ENCODE measurements at regions not wholly inside any gene's neighbourhood (a gene's known extent, or its start where the extent isn't known, plus 50 kb on each side); places are given as distances from the start of the nearest gene placed in this dataset.
"Not testable (repeated sequence)": the region's sequence is repeated elsewhere in the genome, so short reads cannot be mapped to it uniquely, and the experiment has no call there.

GRCh38 chr12:59084511-59085375 is 164.4 kb upstream of the LRIG3 start:
- DNase-seq (ENCODE audit: low spot score) = no peak

GRCh38 chr12:59082952-59083351 is 162.6 kb upstream of the LRIG3 start:
- no peak for DNase-seq (ENCODE audit: low spot score)

GRCh38 chr12:59080101-59080500 is 159.8 kb upstream of the LRIG3 start:
- no peak for DNase-seq (ENCODE audit: low spot score)

GRCh38 chr12:59079472-59079871 is 159.2 kb upstream of the LRIG3 start:
- no peak for DNase-seq (ENCODE audit: low spot score)

GRCh38 chr12:59079002-59079401 is 158.7 kb upstream of the LRIG3 start:
- no peak for DNase-seq (ENCODE audit: low spot score)

GRCh38 chr12:59077575-59078426 is 157.5 kb upstream of the LRIG3 start:
- no peak for DNase-seq (ENCODE audit: low spot score)

GRCh38 chr12:59077153-59077552 is 156.8 kb upstream of the LRIG3 start:
- DNase-seq (ENCODE audit: low spot score) = no peak

GRCh38 chr12:59076622-59077021 is 156.3 kb upstream of the LRIG3 start:
- no peak for DNase-seq (ENCODE audit: low spot score)

GRCh38 chr12:59075968-59076490 is 155.7 kb upstream of the LRIG3 start:
- DNase-seq (ENCODE audit: low spot score) = no peak

GRCh38 chr12:59075141-59075540 is 154.8 kb upstream of the LRIG3 start:
- no peak for DNase-seq (ENCODE audit: low spot score)

GRCh38 chr12:59070322-59070933 is 150.1 kb upstream of the LRIG3 start:
- no peak for DNase-seq (ENCODE audit: low spot score)

- no peak for DNase-seq (ENCODE audit: low spot score)
Observed at GRCh38 chr12:59069516-59069915, 149.2 kb upstream of the LRIG3 start.

GRCh38 chr12:59068436-59068835 is 148.1 kb upstream of the LRIG3 start:
- DNase-seq (ENCODE audit: low spot score) = no peak

GRCh38 chr12:59067083-59067482 is 146.8 kb upstream of the LRIG3 start:
- DNase-seq (ENCODE audit: low spot score) = no peak

- DNase-seq (ENCODE audit: low spot score) = no peak
Observed at GRCh38 chr12:59066445-59066844, 146.1 kb upstream of the LRIG3 start.

- DNase-seq (ENCODE audit: low spot score) = no peak
Observed at GRCh38 chr12:59059088-59059935, 139.0 kb upstream of the LRIG3 start.

GRCh38 chr12:59056966-59057365 is 136.7 kb upstream of the LRIG3 start:
- DNase-seq (ENCODE audit: low spot score) = no peak

- no peak for DNase-seq (ENCODE audit: low spot score)
Observed at GRCh38 chr12:59055204-59055860, 135.0 kb upstream of the LRIG3 start.

- DNase-seq (ENCODE audit: low spot score) = not testable (repeated sequence)
Observed at GRCh38 chr12:59053266-59053899, 133.1 kb upstream of the LRIG3 start.

GRCh38 chr12:59046763-59047534 is 126.6 kb upstream of the LRIG3 start:
- no peak for DNase-seq (ENCODE audit: low spot score)
